ENCODE measurements at regions not wholly inside any gene's neighbourhood (a gene's known extent, or its start where the extent isn't known, plus 50 kb on each side); places are given as distances from the start of the nearest gene placed in this dataset.

- no peak for TF ChIP-seq CTCF (conservative IDR thresholded peaks at IDR 0.05)
- no peak overlapping the region for H3K27ac ChIP-seq
Measured at GRCh38 chr4:165612936-165613335, 234.1 kb downstream of the CPE start.

- H3K27ac ChIP-seq = no peak overlapping the region
- no peak for TF ChIP-seq CTCF (conservative IDR thresholded peaks at IDR 0.05)
Measured at GRCh38 chr4:165613581-165613980, 234.8 kb downstream of the CPE start.

- TF ChIP-seq CTCF (conservative IDR thresholded peaks at IDR 0.05) = no peak
- H3K27ac ChIP-seq = no peak overlapping the region
Measured at GRCh38 chr4:165620913-165621312, 242.1 kb downstream of the CPE start.

- H3K27ac ChIP-seq = no peak overlapping the region
- TF ChIP-seq CTCF (conservative IDR thresholded peaks at IDR 0.05) = no peak
Measured at GRCh38 chr4:165621983-165622382, 243.2 kb downstream of the CPE start.

GRCh38 chr4:165625281-165625680, 246.5 kb downstream of the CPE start:
- no peak for TF ChIP-seq CTCF (conservative IDR thresholded peaks at IDR 0.05)
- H3K27ac ChIP-seq = no peak overlapping the region

- no peak overlapping the region for H3K27ac ChIP-seq
- TF ChIP-seq CTCF (conservative IDR thresholded peaks at IDR 0.05) = no peak
Measured at GRCh38 chr4:165626316-165626715, 246.7 kb upstream of the TLL1 start.

GRCh38 chr4:165627128-165627527, 245.9 kb upstream of the TLL1 start:
- no peak for TF ChIP-seq CTCF (conservative IDR thresholded peaks at IDR 0.05)
- H3K27ac ChIP-seq = no peak overlapping the region

- no peak for TF ChIP-seq CTCF (conservative IDR thresholded peaks at IDR 0.05)
- no peak overlapping the region for H3K27ac ChIP-seq
Measured at GRCh38 chr4:165627548-165627947, 245.5 kb upstream of the TLL1 start.
